Activated CD8-positive, alpha-beta T cell treated with anti-CD3 and anti-CD28 coated beads for 36 hours (primary cell): ENCODE measurements at regions not wholly inside any gene's neighbourhood (a gene's known extent, or its start where the extent isn't known, plus 50 kb on each side); places are given as distances from the start of the nearest gene placed in this dataset.

Source experiments
- ATAC-seq: fragments of 200-7000 bp; cut with Tn5 transposase; one replicate; pipeline ENCODE4 v1.10.0; 2021; ENCODE audit warnings: mild to moderate bottlenecking, moderate library complexity
- CTCF ChIA-PET: fragments of 350-600 bp; sonication (Branson Sonifier 250); formaldehyde crosslinking; loops from one replicate; lab custom pipeline; 2021; ENCODE audit warnings: antibody characterized with exemption; lab: Charles Lee
- POLR2A ChIA-PET: fragments of 350-600 bp; sonication (Branson Sonifier 250); formaldehyde crosslinking; loops from one replicate; lab custom pipeline; 2021; ENCODE audit warnings: antibody characterized with exemption; lab: Charles Lee
- DNase-seq: peaks from one replicate; pipeline ENCODE4 v3.0.0-alpha.2; 2020
- H3K27ac Mint-ChIP-seq: one replicate; pipeline ENCODE4 v1.8.0; 2021; ENCODE audit warnings: mild to moderate bottlenecking, mixed read lengths
- H3K27me3 Mint-ChIP-seq: one replicate; pipeline ENCODE4 v1.8.0; 2021; ENCODE audit warnings: mixed read lengths
- H3K36me3 Mint-ChIP-seq: one replicate; pipeline ENCODE4 v1.8.0; 2021; ENCODE audit warnings: low read depth, mixed read lengths
- H3K4me1 Mint-ChIP-seq: one replicate; pipeline ENCODE4 v1.8.0; 2021; ENCODE audit warnings: low read depth, mixed read lengths
- H3K4me3 Mint-ChIP-seq: one replicate; pipeline ENCODE4 v1.8.0; 2021; ENCODE audit warnings: mild to moderate bottlenecking, moderate library complexity, mixed read lengths
- H3K9me3 Mint-ChIP-seq: one replicate; pipeline ENCODE4 v1.8.0; 2021; ENCODE audit warnings: mixed read lengths
- intact Hi-C: fragments of 100-400 bp; cut with micrococcal nuclease; formaldehyde crosslinking; loops from one replicate; pipeline ENCODE4 v1.10.0; 2022
- TF ChIP-seq, protein P1 (sequence below): fragments of 200-600 bp; IDR thresholded peaks from one replicate; pipeline ENCODE4 v1.8.0; 2022; ENCODE audit warnings: antibody characterized with exemption, mild to moderate bottlenecking

DNA sequence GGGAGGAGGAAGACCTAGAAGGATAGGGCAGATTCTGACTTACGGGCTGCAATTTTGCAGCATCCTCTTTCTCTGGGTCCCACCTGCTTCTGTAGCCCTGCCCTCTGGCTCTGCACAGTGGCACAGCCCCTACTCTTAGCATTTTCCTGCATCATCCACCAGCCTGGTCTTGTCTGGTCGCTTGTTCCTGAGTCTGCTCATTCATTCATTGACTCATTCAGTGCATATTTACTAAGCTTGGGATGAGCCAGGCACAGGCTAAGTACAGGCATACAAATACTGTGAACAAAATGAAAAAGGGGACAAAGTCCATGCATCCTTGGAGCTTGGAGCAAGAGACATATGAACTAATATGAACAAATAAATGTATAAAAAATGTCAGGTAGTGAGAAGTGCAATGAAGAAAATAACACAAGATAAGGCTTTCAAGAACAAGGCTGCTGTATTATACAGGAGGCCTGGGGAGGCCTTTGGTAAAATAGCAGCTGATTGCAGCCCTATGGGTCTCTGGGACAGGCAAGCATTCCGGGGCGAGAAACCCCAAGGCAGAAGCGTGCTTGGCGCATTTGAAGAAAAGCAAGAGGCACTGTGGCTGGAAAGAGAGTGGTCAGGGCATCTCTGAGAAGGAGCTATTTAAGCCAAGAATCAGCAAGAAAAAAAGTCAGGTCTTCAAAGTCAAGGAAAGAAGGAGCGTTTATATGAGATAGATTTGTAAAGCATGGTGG is 108.0 kb upstream of the ALX4 start:
- Mint-ChIP-seq H3K36me3 (no peaks in the 10 kb centered on the region), H3K27ac (no peak overlapping the region), H3K4me1 (no peaks in the 10 kb centered on the region), H3K4me3 (no peak overlapping the region), H3K9me3 (no peaks in the 10 kb centered on the region), H3K27me3 (no peaks in the 10 kb centered on the region)
- intact Hi-C loops = no loop called here
- ATAC-seq (no peak), DNase-seq (no peak)
- CTCF ChIA-PET = no interaction called here
- TF ChIP-seq, protein P1, sequence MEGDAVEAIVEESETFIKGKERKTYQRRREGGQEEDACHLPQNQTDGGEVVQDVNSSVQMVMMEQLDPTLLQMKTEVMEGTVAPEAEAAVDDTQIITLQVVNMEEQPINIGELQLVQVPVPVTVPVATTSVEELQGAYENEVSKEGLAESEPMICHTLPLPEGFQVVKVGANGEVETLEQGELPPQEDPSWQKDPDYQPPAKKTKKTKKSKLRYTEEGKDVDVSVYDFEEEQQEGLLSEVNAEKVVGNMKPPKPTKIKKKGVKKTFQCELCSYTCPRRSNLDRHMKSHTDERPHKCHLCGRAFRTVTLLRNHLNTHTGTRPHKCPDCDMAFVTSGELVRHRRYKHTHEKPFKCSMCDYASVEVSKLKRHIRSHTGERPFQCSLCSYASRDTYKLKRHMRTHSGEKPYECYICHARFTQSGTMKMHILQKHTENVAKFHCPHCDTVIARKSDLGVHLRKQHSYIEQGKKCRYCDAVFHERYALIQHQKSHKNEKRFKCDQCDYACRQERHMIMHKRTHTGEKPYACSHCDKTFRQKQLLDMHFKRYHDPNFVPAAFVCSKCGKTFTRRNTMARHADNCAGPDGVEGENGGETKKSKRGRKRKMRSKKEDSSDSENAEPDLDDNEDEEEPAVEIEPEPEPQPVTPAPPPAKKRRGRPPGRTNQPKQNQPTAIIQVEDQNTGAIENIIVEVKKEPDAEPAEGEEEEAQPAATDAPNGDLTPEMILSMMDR = no peak
- POLR2A ChIA-PET = no interaction called here

DNA sequence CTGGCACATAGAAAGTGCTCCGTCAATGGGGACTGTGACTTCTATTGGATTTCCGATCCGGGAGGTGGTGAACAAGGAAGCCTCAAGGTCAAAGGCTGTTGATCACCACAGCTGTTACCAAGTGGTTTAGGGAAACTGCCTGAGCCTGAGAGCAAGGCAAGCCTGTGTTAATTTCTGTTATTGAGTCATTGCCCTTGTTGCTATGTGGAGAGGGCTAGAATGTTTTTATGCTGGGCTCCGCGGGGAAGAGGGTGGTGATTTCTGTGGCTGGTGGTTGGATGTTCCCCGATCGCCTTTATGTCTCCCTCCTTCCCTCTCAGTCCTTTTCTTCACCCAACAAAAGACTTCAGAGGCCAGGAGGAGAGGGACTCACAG is 108.5 kb upstream of the ALX4 start:
- Mint-ChIP-seq H3K4me1 (no peaks in the 10 kb centered on the region), H3K36me3 (no peaks in the 10 kb centered on the region), H3K9me3 (no peaks in the 10 kb centered on the region), H3K27me3 (no peaks in the 10 kb centered on the region), H3K27ac (no peak overlapping the region), H3K4me3 (no peak overlapping the region)
- DNase-seq (no peak), ATAC-seq (no peak)
- TF ChIP-seq, protein P1 = no peak
- ChIA-PET POLR2A (no interaction called here), CTCF (no interaction called here)
- intact Hi-C loops = no loop called here

DNA sequence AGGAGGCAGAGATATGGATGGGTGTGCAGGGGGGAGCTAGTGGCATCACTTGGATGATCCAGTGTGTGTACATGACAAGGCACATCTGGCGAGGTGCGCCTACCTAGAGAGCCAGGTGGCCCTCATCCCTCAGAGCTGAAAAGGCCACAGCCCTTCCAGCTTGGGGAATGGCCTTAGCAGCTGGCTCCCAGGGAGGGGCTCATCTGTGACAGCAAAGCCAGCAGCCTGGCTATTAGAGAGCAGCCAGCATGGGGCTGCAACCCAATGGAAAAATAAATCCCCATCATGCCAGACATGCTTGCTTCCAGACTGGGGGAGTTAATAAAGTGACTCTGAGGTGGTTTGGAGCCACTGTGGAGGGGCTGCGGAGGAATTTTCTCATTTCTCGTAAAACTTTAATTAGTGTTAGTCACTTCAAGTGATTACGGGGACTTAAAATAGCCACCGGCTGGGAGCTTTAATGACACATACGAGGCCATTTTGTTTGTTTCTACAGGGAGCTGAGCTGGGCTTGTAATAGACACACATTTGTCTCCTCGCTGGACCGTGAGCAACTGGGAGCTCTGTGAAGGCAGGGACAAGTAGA is 111.2 kb upstream of the ALX4 start:
- CTCF ChIA-PET = no interaction called here
- Mint-ChIP-seq H3K9me3 (no peaks in the 10 kb centered on the region), H3K27me3 (peaks cover 2% of the 10 kb centered on the region), H3K27ac (no peak overlapping the region), H3K4me1 (no peaks in the 10 kb centered on the region), H3K36me3 (no peaks in the 10 kb centered on the region), H3K4me3 (no peak overlapping the region)
- intact Hi-C loops = no loop called here
- TF ChIP-seq, protein P1 = no peak
- POLR2A ChIA-PET = no interaction called here
- ATAC-seq = no peak
- no peak for DNase-seq

DNA sequence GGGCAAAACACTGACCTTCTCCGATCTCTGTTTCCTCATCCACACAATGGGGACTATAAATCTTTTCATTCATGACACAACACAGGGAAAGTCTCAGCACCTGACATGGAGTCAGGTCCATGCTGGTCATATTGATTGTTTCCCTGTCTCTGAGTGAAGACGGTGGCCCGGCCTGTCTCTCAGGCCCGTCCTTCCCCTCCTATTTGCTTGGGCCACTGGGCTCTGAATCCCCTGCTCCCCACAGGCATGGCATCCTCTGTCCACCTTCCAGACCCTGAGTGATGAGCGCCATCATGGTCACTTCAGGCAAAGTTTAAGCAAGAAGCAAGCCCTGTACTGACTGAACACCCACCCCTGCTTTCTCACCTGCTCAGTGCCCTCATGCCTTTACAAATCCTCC is 113.3 kb upstream of the ALX4 start:
- intact Hi-C loops = no loop called here
- no peak for ATAC-seq
- Mint-ChIP-seq H3K27ac (no peak overlapping the region), H3K4me3 (no peak overlapping the region), H3K27me3 (peaks cover 6% of the 10 kb centered on the region), H3K36me3 (no peaks in the 10 kb centered on the region), H3K9me3 (no peaks in the 10 kb centered on the region), H3K4me1 (no peaks in the 10 kb centered on the region)
- ChIA-PET CTCF (no interaction called here), POLR2A (no interaction called here)
- TF ChIP-seq, protein P1 = no peak
- DNase-seq = no peak

DNA sequence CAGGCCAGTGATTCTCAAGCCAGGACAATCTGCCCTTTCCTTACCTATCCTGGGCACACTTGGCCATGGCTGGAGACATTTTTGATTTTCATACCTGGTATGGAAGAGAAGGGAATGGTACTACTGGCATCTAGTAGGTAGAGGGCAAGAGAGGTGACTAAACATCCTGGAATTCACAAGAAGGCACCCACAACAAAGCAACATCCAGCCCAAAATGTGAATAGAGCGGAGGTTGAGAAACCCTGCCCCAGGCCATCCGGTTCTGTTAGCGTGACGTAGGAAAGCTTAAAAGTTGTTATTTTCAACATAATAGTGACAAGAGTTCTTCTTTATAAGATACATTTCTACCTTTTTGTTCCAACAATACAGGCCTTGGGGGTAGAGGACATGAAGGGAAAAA is 114.9 kb upstream of the ALX4 start:
- Mint-ChIP-seq H3K27ac (no peak overlapping the region), H3K9me3 (no peaks in the 10 kb centered on the region), H3K4me3 (no peak overlapping the region), H3K27me3 (peaks cover 6% of the 10 kb centered on the region), H3K36me3 (no peaks in the 10 kb centered on the region), H3K4me1 (no peaks in the 10 kb centered on the region)
- intact Hi-C loops = no loop called here
- TF ChIP-seq, protein P1 = no peak
- CTCF ChIA-PET = no interaction called here
- DNase-seq (no peak), ATAC-seq (no peak)
- POLR2A ChIA-PET = no interaction called here
